NCI-H774 (cell line): ENCODE measurements at regions not wholly inside any gene's neighbourhood (a gene's known extent, or its start where the extent isn't known, plus 50 kb on each side); places are given as distances from the start of the nearest gene placed in this dataset.
"Not testable (repeated sequence)": the region's sequence is repeated elsewhere in the genome, so short reads cannot be mapped to it uniquely, and the experiment has no call there.

ENCODE experiments used
- DNase-seq: peaks from one replicate; lab custom pipeline; 2025; lab: John Stamatoyannopoulos, UW

GRCh38 chr21:36247316-36248010, 72.5 kb upstream of the MORC3 start:
- no peak for DNase-seq

- DNase-seq = no peak
These were observed 70.2 kb upstream of the MORC3 start for GRCh38 chr21:36249576-36250422.

- no peak for DNase-seq
These were observed 69.4 kb upstream of the MORC3 start for GRCh38 chr21:36250423-36251075.

DNA sequence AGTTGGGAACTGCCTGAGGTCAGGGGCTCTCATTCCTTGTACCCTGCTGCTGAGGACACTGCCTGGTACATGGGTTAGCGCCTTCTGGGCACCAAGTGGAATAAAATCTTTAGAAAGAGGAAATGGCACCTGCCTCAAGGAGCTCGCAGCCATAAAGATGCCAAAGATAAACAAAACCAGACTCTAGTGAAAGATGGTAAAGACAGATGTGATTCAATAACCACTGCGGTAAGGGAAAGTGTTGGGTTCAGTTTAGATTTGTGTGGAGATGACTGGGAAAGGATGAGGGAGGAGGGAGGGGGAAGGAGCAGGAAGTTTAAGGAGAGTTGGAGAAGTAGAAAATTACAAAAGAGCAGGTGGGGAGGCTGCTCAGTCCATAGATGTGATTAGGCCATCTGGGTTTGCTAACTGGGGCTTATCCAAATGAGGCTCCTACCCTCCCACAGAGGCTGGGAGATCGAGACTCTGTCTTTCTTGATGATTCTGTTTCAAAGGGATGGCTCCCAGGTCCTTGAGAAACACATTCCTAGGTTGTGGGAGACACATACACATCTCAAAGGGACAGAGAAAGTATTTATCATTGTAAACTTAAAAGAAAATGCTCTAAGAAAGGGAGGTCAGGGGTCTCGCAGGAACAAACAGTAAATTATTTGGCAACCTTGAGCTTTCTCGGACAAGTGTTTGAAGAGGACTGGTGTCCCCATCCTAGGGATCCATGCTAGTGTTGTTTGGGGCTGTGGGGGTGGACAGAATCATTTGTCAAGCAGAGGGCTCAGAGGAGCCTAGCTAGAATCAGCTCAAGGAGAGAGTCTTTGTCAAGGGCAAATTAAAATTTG, 65.7 kb upstream of the MORC3 start:
- no peak for DNase-seq

DNA sequence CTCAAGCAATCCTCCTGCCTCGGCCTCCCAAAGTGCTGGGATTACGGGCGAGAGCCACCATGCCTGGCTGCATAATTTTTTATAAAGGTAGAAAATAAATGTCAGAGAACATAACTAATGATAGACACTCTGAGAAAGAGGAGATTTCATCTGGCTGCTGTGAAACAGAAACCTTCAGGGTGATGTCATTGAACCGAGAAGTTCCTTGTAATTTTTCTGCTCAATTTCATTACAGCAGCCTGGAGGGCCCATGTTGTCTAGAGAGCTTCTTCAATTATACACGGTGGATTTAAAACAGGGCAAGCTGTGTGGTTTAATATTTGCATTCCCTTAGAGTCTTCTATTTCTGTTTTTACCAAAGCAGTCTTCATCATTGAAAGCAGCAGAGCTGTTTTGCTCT, 64.3 kb upstream of the MORC3 start:
- DNase-seq = no peak

DNA sequence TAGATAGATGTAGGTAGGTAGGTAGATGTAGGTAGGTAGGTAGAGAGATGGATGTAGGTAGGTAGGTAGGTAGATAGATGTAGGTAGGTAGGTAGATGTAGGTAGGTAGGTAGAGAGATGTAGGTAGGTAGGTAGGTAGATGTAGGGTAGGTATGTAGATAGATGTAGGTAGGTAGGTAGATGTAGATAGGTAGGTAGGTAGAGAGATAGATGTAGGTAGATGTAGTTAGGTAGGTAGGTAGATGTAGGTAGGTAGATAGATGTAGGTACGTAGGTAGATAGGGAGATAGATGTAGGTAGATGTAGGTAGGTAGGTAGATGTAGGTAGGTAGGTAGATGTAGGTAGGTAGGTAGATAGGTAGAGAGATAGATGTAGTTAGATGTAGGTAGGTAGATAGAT, 62.3 kb upstream of the MORC3 start:
- DNase-seq = no peak

DNA sequence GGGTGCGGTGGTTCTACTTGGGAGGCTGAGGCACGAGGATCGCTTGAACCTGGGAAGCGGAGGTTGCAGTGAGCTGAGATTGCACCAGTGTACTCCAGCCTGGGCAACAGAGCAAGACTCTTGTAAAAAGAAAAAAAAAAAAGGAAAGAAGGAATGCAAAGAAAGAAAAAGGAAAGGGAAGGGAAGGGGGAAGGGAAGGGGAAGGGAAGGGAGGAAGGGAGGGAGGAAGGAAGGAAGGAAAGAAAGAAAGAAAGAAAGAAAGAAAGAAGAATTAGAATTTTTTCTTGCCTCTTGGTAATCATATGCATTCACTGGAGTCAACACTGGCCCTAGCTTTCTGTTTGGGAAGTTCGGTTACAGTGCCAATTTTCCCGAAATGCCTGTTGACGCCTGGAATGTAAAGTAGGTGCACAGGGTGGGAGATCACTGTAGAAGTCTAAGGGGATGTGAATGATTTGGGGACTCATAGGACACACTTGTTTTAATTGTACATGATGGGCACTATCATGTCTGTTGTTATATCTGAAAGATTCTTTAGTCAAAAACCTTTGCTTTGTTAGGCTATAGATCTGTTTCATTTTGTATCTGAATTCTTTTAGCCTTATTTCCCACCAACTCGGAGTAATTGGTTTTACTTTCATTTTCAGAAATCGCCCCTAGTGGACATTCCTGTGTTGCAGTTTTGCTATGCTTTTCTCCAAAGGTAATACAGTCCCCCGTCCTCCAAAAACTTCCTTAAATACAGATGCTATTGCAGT, 59.8 kb upstream of the MORC3 start:
- DNase-seq = peak; percentile 30

DNA sequence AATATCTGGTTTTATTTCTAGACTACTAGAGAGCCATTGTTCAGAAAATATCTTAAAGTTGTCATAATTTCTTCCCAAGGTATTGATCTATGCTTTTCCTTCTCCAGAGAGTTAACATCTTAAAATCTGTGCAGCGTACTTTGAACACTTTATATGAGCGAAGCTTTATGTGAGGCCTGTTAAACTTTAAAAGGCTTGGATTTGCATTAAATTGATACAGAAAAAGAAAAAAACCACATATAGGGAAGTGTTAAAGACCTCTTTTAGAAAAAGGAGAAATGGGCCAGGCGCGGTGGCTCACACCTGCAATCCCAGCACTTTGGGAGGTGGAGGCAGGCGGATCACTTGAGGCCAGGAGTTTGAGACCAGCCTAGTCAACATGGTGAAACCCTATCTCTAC, 59.2 kb upstream of the MORC3 start:
- no peak for DNase-seq

DNA sequence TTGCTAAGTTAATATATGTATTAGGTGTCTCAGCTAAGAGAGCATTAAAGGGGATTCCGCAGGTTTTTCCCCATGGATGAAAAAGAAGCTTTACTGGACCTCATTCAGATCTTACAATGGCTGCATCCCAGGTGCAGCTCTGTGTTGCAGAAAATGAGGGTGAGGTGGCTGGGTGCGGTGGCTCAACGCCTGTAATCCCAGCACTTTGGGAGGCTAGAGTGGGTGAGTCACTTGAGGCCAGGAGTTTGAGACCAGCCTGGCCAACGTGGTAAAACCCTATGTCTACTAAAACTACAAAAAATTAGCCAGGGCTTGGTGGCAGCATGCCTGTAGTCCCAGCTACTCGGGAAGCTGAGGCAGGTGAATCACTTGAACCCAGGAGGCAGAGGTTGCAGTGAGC, 58.5 kb upstream of the MORC3 start:
- no peak for DNase-seq

GRCh38 chr21:36263797-36264196, 56.2 kb upstream of the MORC3 start:
- DNase-seq = no peak

- no peak for DNase-seq
These were observed 54.6 kb upstream of the MORC3 start for GRCh38 chr21:36265431-36265830.

- DNase-seq = not testable (repeated sequence)
These were observed 52.2 kb upstream of the MORC3 start for GRCh38 chr21:36267828-36268227.

DNA sequence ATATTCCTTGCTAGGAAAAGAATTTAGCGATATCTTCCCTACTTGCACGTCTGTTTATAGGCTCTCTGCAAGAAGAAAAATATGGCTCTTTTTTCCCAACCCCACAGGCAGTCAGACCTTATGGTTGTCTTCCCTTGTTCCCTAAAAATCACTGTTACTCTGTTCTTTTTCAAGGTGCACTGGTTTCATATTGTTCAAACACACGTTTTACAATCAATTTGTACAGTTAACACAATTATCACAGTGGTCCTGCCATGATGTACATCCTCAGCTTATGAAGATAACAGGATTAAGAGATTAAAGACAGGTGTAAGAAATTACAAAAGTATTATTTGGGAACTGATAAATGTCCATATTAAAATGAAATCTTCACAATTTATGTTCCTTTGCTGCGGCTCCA, 51.7 kb upstream of the MORC3 start:
- DNase-seq = not testable (repeated sequence)
